ENCODE measurements at regions not wholly inside any gene's neighbourhood (a gene's known extent, or its start where the extent isn't known, plus 50 kb on each side); places are given as distances from the start of the nearest gene placed in this dataset.

DNA sequence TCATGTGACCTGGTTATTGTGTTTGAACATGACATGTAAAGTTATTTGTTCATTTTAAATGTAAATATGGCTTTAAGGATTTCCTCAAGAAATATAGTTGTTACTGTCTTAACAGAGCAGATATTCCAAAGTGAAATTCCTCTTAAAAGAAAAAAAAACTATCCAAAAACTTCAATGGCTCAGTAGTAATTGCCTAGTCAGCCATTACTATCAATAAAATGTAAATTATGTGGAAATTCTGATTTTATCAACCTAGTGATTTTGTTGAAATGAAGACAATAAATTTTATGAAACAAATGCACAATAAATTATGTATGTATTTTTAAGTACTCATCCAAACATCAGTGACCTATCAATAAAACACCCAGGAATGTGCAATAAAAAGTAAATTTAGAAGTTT lies 463.3 kb downstream of the TENT5A start:
- ChIA-PET POLR2A (no interaction called here), CTCF (no interaction called here)
- Histone ChIP-seq H3K9me3 (ENCODE audit: control insufficient read depth, insufficient read depth, low read depth, low read length) (no peaks in the 10 kb centered on the region), H3K27ac (ENCODE audit: low read length) (no peak overlapping the region), H3K27me3 (ENCODE audit: control insufficient read depth, insufficient read depth, low read length) (no peaks in the 10 kb centered on the region), H3K4me3 (ENCODE audit: low read depth in 2 of 2, low read length in 2 of 2) (no peak overlapping the region), H3K36me3 (ENCODE audit: control insufficient read depth, insufficient read depth, low read length) (no peaks in the 10 kb centered on the region), H3K4me1 (ENCODE audit: control insufficient read depth, insufficient read depth, low read length) (no peaks in the 10 kb centered on the region)
- no peak for DNase-seq (ENCODE audit: low read depth, low spot score)
- intact Hi-C loops (cut with micrococcal nuclease; ENCODE audit: unreplicated experiment) (no loop called here), in situ Hi-C loops (cut with HindIII; ENCODE audit: low pct_unique_long_range_greater_than_20kb, low sequenced_read_pairs) (no loop called here)
- no TSS peak for BruUV-seq (replicated peaks)
- no peak for ATAC-seq
- TF ChIP-seq TCF7L2 (IDR thresholded peaks at IDR 0.05; ENCODE audit: low read depth, low read length) (no peak), POLR2AphosphoS5 (IDR thresholded peaks at IDR 0.05; ENCODE audit: low read depth, low read length) (no peak), SIN3A (IDR thresholded peaks at IDR 0.05; ENCODE audit: borderline replicate concordance, insufficient read depth, low read depth, low read length) (no peak)
- TF ChIP-seq, protein P1, sequence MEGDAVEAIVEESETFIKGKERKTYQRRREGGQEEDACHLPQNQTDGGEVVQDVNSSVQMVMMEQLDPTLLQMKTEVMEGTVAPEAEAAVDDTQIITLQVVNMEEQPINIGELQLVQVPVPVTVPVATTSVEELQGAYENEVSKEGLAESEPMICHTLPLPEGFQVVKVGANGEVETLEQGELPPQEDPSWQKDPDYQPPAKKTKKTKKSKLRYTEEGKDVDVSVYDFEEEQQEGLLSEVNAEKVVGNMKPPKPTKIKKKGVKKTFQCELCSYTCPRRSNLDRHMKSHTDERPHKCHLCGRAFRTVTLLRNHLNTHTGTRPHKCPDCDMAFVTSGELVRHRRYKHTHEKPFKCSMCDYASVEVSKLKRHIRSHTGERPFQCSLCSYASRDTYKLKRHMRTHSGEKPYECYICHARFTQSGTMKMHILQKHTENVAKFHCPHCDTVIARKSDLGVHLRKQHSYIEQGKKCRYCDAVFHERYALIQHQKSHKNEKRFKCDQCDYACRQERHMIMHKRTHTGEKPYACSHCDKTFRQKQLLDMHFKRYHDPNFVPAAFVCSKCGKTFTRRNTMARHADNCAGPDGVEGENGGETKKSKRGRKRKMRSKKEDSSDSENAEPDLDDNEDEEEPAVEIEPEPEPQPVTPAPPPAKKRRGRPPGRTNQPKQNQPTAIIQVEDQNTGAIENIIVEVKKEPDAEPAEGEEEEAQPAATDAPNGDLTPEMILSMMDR (IDR thresholded peaks at IDR 0.05), result no peak
- TF ChIP-seq, protein P2, sequence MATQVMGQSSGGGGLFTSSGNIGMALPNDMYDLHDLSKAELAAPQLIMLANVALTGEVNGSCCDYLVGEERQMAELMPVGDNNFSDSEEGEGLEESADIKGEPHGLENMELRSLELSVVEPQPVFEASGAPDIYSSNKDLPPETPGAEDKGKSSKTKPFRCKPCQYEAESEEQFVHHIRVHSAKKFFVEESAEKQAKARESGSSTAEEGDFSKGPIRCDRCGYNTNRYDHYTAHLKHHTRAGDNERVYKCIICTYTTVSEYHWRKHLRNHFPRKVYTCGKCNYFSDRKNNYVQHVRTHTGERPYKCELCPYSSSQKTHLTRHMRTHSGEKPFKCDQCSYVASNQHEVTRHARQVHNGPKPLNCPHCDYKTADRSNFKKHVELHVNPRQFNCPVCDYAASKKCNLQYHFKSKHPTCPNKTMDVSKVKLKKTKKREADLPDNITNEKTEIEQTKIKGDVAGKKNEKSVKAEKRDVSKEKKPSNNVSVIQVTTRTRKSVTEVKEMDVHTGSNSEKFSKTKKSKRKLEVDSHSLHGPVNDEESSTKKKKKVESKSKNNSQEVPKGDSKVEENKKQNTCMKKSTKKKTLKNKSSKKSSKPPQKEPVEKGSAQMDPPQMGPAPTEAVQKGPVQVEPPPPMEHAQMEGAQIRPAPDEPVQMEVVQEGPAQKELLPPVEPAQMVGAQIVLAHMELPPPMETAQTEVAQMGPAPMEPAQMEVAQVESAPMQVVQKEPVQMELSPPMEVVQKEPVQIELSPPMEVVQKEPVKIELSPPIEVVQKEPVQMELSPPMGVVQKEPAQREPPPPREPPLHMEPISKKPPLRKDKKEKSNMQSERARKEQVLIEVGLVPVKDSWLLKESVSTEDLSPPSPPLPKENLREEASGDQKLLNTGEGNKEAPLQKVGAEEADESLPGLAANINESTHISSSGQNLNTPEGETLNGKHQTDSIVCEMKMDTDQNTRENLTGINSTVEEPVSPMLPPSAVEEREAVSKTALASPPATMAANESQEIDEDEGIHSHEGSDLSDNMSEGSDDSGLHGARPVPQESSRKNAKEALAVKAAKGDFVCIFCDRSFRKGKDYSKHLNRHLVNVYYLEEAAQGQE (IDR thresholded peaks at IDR 0.05; ENCODE audit: insufficient read depth in 1 of 2, low read depth in 2 of 2, low read length in 1 of 2), result no peak

DNA sequence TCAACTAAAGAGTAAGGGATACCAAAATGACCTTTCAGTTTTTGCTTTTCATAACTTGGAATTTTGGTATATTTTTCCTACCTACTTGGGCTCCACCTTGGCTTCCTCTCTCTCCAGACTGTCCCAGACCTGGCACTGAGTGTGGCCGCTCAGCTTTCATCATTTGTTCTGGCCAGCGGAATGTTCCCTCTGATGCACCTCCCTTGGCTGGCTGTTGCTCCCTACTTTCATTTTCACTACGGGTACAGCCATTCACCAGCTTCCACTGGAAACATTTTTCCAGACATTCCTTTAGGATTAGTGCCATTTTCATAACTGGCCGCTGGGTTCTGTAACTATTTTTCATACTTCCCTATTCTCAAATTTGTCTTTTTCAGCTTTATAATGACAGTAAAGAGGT lies 487.4 kb downstream of the TENT5A start:
- H3K4me3 ChIP-seq (ENCODE audit: low read depth in 2 of 2, low read length in 2 of 2), result peak overlapping the region; percentile 10 to 17; a peak in 1 of 4 replicates
- no peaks in the 10 kb centered on the region for H3K4me1 ChIP-seq (ENCODE audit: control insufficient read depth, insufficient read depth, low read length)
- DNase-seq (ENCODE audit: low read depth, low spot score) (no peak), ATAC-seq (peak; percentile 58; the same call in 1 of the 2 replicates)
- H3K27ac ChIP-seq (ENCODE audit: low read length), result no peak overlapping the region
- H3K36me3 ChIP-seq (ENCODE audit: control insufficient read depth, insufficient read depth, low read length), result no peaks in the 10 kb centered on the region
- H3K27me3 ChIP-seq (ENCODE audit: control insufficient read depth, insufficient read depth, low read length), result no peaks in the 10 kb centered on the region
- ChIA-PET POLR2A (no interaction called here), CTCF (interaction anchor here (0.7 kb wide), 1 partner anchor 39 kb away, joined by 3 read pairs; no protein-coding TSS in a partner anchor)
- TF ChIP-seq TCF7L2 (IDR thresholded peaks at IDR 0.05; ENCODE audit: low read depth, low read length), result no peak
- TF ChIP-seq, protein P1 (IDR thresholded peaks at IDR 0.05), result no peak
- TF ChIP-seq, protein P2 (IDR thresholded peaks at IDR 0.05; ENCODE audit: insufficient read depth in 1 of 2, low read depth in 2 of 2, low read length in 1 of 2), result no peak
- no peak for TF ChIP-seq POLR2AphosphoS5 (IDR thresholded peaks at IDR 0.05; ENCODE audit: low read depth, low read length)
- no peak for TF ChIP-seq SIN3A (IDR thresholded peaks at IDR 0.05; ENCODE audit: borderline replicate concordance, insufficient read depth, low read depth, low read length)
- in situ Hi-C loops (cut with HindIII; ENCODE audit: low pct_unique_long_range_greater_than_20kb, low sequenced_read_pairs), result no loop called here
- intact Hi-C loops (cut with micrococcal nuclease; ENCODE audit: unreplicated experiment), result no loop called here
- H3K9me3 ChIP-seq (ENCODE audit: control insufficient read depth, insufficient read depth, low read depth, low read length), result no peaks in the 10 kb centered on the region
- no TSS peak for BruUV-seq (replicated peaks)
